Ectodermal cell (in vitro differentiated cells): ENCODE measurements at regions not wholly inside any gene's neighbourhood (a gene's known extent, or its start where the extent isn't known, plus 50 kb on each side); places are given as distances from the start of the nearest gene placed in this dataset.

Experiments used
- H3K27ac ChIP-seq: 2 replicates; pipeline ENCODE4 v1.7.0; 2013; ENCODE audit warnings: mild to moderate bottlenecking, low read depth, low read length; ENCODE audit not compliant: insufficient read depth, poor library complexity, severe bottlenecking
- H3K27me3 ChIP-seq: 2 replicates; pipeline ENCODE4 v1.7.0; 2013; ENCODE audit warnings: mild to moderate bottlenecking, low read length; ENCODE audit not compliant: insufficient read depth, control insufficient read depth, poor library complexity, severe bottlenecking
- H3K36me3 ChIP-seq: one replicate; pipeline ENCODE4 v1.7.0; 2013; ENCODE audit warnings: low read length; ENCODE audit not compliant: control insufficient read depth, insufficient read depth
- H3K4me1 ChIP-seq: one replicate; pipeline ENCODE4 v1.7.0; 2013; ENCODE audit warnings: low read length; ENCODE audit not compliant: control insufficient read depth, insufficient read depth
- H3K4me3 ChIP-seq: 2 replicates; pipeline ENCODE4 v1.7.0; 2013; ENCODE audit warnings: low read depth, low read length, control low read depth; ENCODE audit not compliant: insufficient read depth
- H3K9me3 ChIP-seq: 2 replicates; pipeline ENCODE4 v1.7.0; 2013; ENCODE audit warnings: mild to moderate bottlenecking, low read length, moderate library complexity; ENCODE audit not compliant: control insufficient read depth
- WGBS, 2 experiments: methylation state at CpG; one replicate each; pipeline ENCODE4 v1.1.7; 2013; ENCODE audit warnings: missing lambda C conversion rate in 2 of 2; 5-methylcytosine and 5-hydroxymethylcytosine counted together

DNA sequence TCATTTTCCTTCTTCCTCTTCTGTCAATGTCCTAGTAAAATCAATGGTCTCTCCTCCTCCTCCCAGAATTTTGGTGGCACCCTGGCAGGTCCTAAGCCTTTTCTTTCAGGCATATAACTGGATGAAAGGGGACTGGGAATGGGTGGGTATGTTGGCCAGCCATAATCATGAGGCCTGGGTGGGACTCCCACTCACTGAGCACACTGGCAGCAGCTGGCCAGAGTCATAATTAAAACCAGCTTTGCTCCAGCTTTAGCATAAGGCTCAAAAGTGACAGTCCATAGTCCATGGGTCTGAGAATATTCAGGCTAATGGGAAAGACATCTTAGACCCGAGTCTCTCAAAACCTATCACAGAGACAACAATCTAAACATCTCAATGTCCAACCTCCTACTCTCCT is 190.0 kb upstream of the BTBD3 start:
- 96 to 100% methylated on average over 1 of the region's 1 CpG for WGBS, 2 experiments
- H3K27ac ChIP-seq = no peak overlapping the region
- H3K36me3 ChIP-seq = no peaks in the 10 kb centered on the region
- no peaks in the 10 kb centered on the region for H3K9me3 ChIP-seq
- no peaks in the 10 kb centered on the region for H3K27me3 ChIP-seq
- no peak overlapping the region for H3K4me3 ChIP-seq
- no peaks in the 10 kb centered on the region for H3K4me1 ChIP-seq

DNA sequence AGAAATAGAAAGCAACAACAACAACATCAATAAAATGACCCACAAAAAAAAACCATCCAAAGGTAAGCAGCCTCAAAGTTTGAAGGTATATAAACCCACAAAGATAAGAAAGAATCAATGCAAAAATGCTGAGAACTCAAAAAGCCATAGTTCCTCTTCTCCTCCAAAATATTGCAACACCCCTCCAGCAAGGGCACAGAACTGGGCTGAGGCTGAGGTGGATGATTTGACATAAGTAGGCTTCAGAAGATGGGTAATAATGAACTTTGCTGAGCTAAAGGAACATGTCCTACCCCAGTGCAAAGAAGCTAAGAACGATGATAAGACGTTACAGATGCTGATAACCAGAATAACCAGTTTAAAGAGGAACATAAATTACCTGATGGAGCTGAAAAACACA is 188.8 kb upstream of the BTBD3 start:
- Histone ChIP-seq H3K9me3 (no peaks in the 10 kb centered on the region), H3K36me3 (no peaks in the 10 kb centered on the region), H3K27me3 (no peaks in the 10 kb centered on the region), H3K4me1 (no peaks in the 10 kb centered on the region), H3K4me3 (no peak overlapping the region), H3K27ac (no peak overlapping the region)
- 92 to 100% methylated on average over 2 of the region's 2 CpGs for WGBS, 2 experiments

- Histone ChIP-seq H3K4me3 (no peak overlapping the region), H3K27ac (no peak overlapping the region), H3K9me3 (no peaks in the 10 kb centered on the region), H3K27me3 (no peaks in the 10 kb centered on the region), H3K4me1 (no peaks in the 10 kb centered on the region), H3K36me3 (no peaks in the 10 kb centered on the region)
- WGBS, 2 experiments = 86 to 92% methylated on average over 1 of the region's 1 CpG
Observed at GRCh38 chr20:11729806-11730205, 187.9 kb upstream of the BTBD3 start.

DNA sequence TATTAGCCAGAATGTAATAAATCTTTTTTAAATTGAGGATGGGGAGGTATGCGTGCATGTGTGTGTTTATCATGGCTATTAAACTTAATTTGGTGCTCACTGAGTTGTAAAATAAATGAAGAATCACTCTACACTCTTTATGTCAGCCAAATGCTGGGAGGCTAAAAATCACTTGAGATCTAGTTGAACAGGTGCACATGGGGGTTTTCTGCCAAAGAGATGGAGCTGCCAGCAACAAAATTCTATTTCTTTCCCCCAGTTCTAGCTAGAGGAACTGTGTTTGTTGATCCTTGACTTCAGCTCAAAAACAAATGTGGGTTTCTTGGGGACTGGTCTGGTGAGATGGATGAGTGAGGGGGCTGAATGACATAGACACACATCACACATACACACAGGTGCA is 183.3 kb upstream of the BTBD3 start:
- no peaks in the 10 kb centered on the region for H3K36me3 ChIP-seq
- no peaks in the 10 kb centered on the region for H3K4me1 ChIP-seq
- H3K27ac ChIP-seq = no peak overlapping the region
- no peak overlapping the region for H3K4me3 ChIP-seq
- H3K9me3 ChIP-seq = no peaks in the 10 kb centered on the region
- 89 to 96% methylated on average over 1 of the region's 1 CpG for WGBS, 2 experiments
- no peaks in the 10 kb centered on the region for H3K27me3 ChIP-seq

GRCh38 chr20:11738852-11739251 is 178.8 kb upstream of the BTBD3 start:
- no peak overlapping the region for H3K27ac ChIP-seq
- H3K4me1 ChIP-seq = no peaks in the 10 kb centered on the region
- WGBS, 2 experiments = 100% methylated on average over 1 of the region's 1 CpG; no CpG with 5 or more reads in 1 of the 2 experiments
- H3K4me3 ChIP-seq = no peak overlapping the region
- H3K9me3 ChIP-seq = no peaks in the 10 kb centered on the region
- no peaks in the 10 kb centered on the region for H3K36me3 ChIP-seq
- H3K27me3 ChIP-seq = no peaks in the 10 kb centered on the region

DNA sequence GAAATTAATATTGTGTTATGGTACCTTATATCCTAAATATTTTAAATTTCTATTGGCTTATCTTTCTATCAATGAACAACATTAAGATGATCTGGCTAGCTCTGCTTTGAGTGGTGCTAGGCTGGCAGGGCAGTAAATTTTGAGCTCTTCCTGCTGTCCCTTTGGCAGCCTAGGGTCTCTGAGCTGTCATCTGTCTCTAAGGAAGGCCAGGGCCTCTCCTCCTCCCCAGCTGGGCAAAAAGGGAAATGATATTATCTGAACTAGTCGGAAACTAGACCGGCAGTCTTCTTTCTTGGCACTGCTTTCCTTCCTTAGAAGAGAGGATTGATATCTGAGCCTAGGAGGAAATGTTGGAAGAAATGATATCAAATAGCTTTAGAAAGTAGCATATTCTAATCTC is 176.7 kb upstream of the BTBD3 start:
- 96 to 100% methylated on average over 2 of the region's 2 CpGs for whole genome bisulfite sequencing, 2 experiments

DNA sequence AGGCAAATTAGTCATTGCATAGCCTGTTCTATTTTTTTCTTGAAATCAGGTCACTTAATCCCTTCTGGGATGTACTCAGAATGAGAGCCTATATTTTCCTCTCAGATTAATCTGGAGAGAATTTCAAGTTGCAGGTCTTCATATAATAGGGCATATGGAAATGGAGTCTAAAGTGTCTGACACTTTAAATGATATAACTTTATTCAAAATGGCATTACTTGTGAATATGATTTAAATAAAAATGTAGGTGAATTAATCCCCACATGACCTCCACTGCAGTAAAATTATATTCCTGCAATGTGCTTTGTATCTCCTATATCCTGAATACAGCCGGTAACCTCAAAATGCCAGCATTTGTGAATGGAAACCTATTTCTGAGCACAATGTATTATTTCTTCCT is 172.5 kb upstream of the BTBD3 start:
- Histone ChIP-seq H3K4me3 (no peak overlapping the region), H3K27me3 (no peaks in the 10 kb centered on the region), H3K27ac (no peak overlapping the region), H3K36me3 (no peaks in the 10 kb centered on the region), H3K9me3 (no peaks in the 10 kb centered on the region), H3K4me1 (no peaks in the 10 kb centered on the region)
- WGBS, 2 experiments = 91 to 100% methylated on average over 1 of the region's 1 CpG

More for the DNA sequence above, 176.7 kb upstream of the BTBD3 start:
- H3K9me3 ChIP-seq = no peaks in the 10 kb centered on the region
- H3K36me3 ChIP-seq = no peaks in the 10 kb centered on the region
- no peak overlapping the region for H3K4me3 ChIP-seq
- H3K27ac ChIP-seq = no peak overlapping the region
- H3K4me1 ChIP-seq = no peaks in the 10 kb centered on the region
- no peaks in the 10 kb centered on the region for H3K27me3 ChIP-seq

DNA sequence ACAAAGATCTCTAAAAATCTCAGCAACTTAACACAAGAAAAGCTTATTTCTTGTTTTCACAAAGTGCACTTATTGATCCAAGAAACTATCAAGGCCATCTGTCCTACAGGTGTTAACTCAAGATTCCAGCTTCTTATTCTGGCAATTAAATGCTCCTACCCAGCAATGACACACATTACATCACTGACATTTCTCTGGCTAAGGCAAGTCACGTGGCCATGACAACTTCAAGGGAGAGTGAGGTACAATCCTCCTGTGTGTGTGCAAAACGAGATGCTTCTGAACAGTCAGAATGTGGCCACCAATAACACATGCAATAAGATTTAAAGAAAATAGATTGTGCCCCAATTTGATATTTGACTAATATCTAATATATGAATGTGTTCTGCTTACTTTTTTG is 169.3 kb upstream of the BTBD3 start:
- Histone ChIP-seq H3K4me3 (no peak overlapping the region), H3K27ac (no peak overlapping the region), H3K36me3 (no peaks in the 10 kb centered on the region), H3K9me3 (no peaks in the 10 kb centered on the region), H3K4me1 (no peaks in the 10 kb centered on the region), H3K27me3 (no peaks in the 10 kb centered on the region)
- WGBS, 2 experiments = 94 to 100% methylated on average over 2 of the region's 2 CpGs

DNA sequence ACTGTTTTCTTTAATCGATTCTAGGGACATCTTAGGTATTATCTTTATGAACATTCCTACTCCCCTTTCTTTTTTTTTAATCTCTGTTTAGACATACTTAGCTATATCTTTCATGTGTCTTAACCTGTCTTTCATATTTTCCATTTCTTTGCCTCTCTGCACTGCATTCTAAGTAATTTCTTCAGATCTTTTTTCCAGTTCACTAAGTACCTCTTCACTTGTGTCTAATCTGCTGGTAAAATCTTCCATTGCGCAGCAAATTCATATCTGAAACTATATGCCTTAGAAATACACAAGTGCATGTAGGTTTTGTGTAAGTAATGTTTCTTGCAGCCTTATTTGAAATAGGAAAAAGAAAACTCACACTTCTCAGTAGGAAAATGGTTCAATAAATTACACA is 165.4 kb upstream of the BTBD3 start:
- Histone ChIP-seq H3K9me3 (no peaks in the 10 kb centered on the region), H3K27me3 (no peaks in the 10 kb centered on the region), H3K4me1 (no peaks in the 10 kb centered on the region), H3K36me3 (no peaks in the 10 kb centered on the region), H3K27ac (no peak overlapping the region), H3K4me3 (no peak overlapping the region)
- 89 to 100% methylated on average over 1 of the region's 2 CpGs for WGBS, 2 experiments

- H3K4me3 ChIP-seq = no peak overlapping the region
- H3K4me1 ChIP-seq = no peaks in the 10 kb centered on the region
- no peak overlapping the region for H3K27ac ChIP-seq
- H3K36me3 ChIP-seq = no peaks in the 10 kb centered on the region
- no peaks in the 10 kb centered on the region for H3K9me3 ChIP-seq
- WGBS, 2 experiments = 88 to 100% methylated on average over 2 of the region's 2 CpGs
- H3K27me3 ChIP-seq = no peaks in the 10 kb centered on the region
Observed at GRCh38 chr20:11753155-11753554, 164.5 kb upstream of the BTBD3 start.

DNA sequence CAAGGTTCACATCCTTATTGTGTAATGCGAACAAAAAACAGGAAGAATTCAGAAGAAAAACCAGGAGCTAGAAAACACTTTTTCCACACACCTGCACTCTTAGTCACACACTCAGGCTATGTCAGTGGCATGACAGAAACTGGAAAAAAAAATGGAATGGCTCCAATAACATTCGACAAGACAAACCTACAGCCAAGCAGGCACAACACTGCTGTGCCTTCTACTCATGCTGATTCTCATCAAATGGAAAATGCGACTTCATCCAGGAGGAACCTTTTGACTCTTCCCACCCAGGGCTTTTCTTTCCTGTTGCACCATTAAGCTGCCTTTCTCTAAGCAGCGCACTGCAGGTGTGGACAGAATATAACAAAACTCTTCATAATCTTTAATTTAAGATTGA is 163.2 kb upstream of the BTBD3 start:
- Histone ChIP-seq H3K36me3 (no peaks in the 10 kb centered on the region), H3K27ac (no peak overlapping the region), H3K27me3 (no peaks in the 10 kb centered on the region), H3K4me1 (no peaks in the 10 kb centered on the region), H3K9me3 (no peaks in the 10 kb centered on the region), H3K4me3 (no peak overlapping the region)
- 72 to 76% methylated on average over 4 of the region's 4 CpGs for WGBS, 2 experiments
